Fibroblast of skin of scalp (primary cell): ENCODE measurements at regions not wholly inside any gene's neighbourhood (a gene's known extent, or its start where the extent isn't known, plus 50 kb on each side); places are given as distances from the start of the nearest gene placed in this dataset.

ENCODE experiments used
- DNase-seq: peaks from one replicate; pipeline ENCODE4 v3.0.0-alpha.2; 2013

- no peak for DNase-seq
Measured at GRCh38 chr1:221309723-221310122, 430.5 kb downstream of the HLX start.

GRCh38 chr1:221310180-221310579 is 430.9 kb downstream of the HLX start:
- no peak for DNase-seq

GRCh38 chr1:221315330-221315729 is 426.6 kb downstream of the DUSP10 start:
- DNase-seq, result peak; percentile 91

GRCh38 chr1:221316491-221317056 is 425.3 kb downstream of the DUSP10 start:
- DNase-seq, result peak; percentile 57

GRCh38 chr1:221317537-221317936 is 424.4 kb downstream of the DUSP10 start:
- DNase-seq, result no peak

GRCh38 chr1:221327954-221328353 is 413.9 kb downstream of the DUSP10 start:
- no peak for DNase-seq

- no peak for DNase-seq
Measured at GRCh38 chr1:221328371-221328770, 413.5 kb downstream of the DUSP10 start.

GRCh38 chr1:221331273-221332183 is 410.4 kb downstream of the DUSP10 start:
- no peak for DNase-seq

- DNase-seq, result no peak
Measured at GRCh38 chr1:221334062-221334461, 407.8 kb downstream of the DUSP10 start.

- peak; percentile 77 for DNase-seq
Measured at GRCh38 chr1:221335161-221336101, 406.5 kb downstream of the DUSP10 start.

GRCh38 chr1:221336126-221336525 is 405.8 kb downstream of the DUSP10 start:
- peak; percentile 68 for DNase-seq

GRCh38 chr1:221337106-221337505 is 404.8 kb downstream of the DUSP10 start:
- no peak for DNase-seq

GRCh38 chr1:221343136-221343535 is 398.8 kb downstream of the DUSP10 start:
- no peak for DNase-seq

GRCh38 chr1:221343607-221344006 is 398.3 kb downstream of the DUSP10 start:
- DNase-seq, result no peak

- peak; percentile 80 for DNase-seq
Measured at GRCh38 chr1:221344693-221345092, 397.2 kb downstream of the DUSP10 start.

GRCh38 chr1:221347706-221348105 is 394.2 kb downstream of the DUSP10 start:
- no peak for DNase-seq

GRCh38 chr1:221350091-221350490 is 391.8 kb downstream of the DUSP10 start:
- peak; percentile 23 for DNase-seq

GRCh38 chr1:221356693-221357092 is 385.2 kb downstream of the DUSP10 start:
- no peak for DNase-seq

- DNase-seq, result no peak
Measured at GRCh38 chr1:221363039-221363438, 378.9 kb downstream of the DUSP10 start.

GRCh38 chr1:221366495-221367110 is 375.3 kb downstream of the DUSP10 start:
- no peak for DNase-seq

GRCh38 chr1:221371705-221372104 is 370.2 kb downstream of the DUSP10 start:
- peak; percentile 7 for DNase-seq

- DNase-seq, result no peak
Measured at GRCh38 chr1:221373795-221374194, 368.1 kb downstream of the DUSP10 start.
